Gastroesophageal sphincter (tissue), 4 donors: ENCODE measurements at regions not wholly inside any gene's neighbourhood (a gene's known extent, or its start where the extent isn't known, plus 50 kb on each side); places are given as distances from the start of the nearest gene placed in this dataset.

ENCODE experiments used
- ATAC-seq: fragments of 150-250 bp; one replicate; pipeline ENCODE4 v1.9.1; 2016; ENCODE audit warnings: mild to moderate bottlenecking, moderate library complexity
- H3K27ac ChIP-seq, 4 donors: fragments of 200-600 bp; sonication (generic) in 3 of 4; 1 replicate in 3 of 4; 2 replicates in 1 of 4; pipeline ENCODE4 v1.5.1; 2016 to 2019
- H3K27me3 ChIP-seq: fragments of 200-600 bp; sonication (generic); one replicate; pipeline ENCODE4 v1.5.1; 2019
- H3K36me3 ChIP-seq, 2 donors: fragments of 200-600 bp; sonication (generic); one replicate each; pipeline ENCODE4 v1.5.1; 2019; ENCODE audit warnings: control low read depth in 1 of 2
- H3K4me1 ChIP-seq, 3 donors: fragments of 200-600 bp; sonication (generic); 1 replicate in 2 of 3; 2 replicates in 1 of 3; pipeline ENCODE4 v1.5.1; 2016 to 2019; ENCODE audit warnings: control low read depth in 2 of 3
- H3K4me3 ChIP-seq, 2 donors: fragments of 200-600 bp; sonication (generic); one replicate each; pipeline ENCODE4 v1.5.1; 2019; ENCODE audit warnings: mild to moderate bottlenecking in 1 of 2, moderate library complexity in 1 of 2
- H3K9me3 ChIP-seq, 3 donors: fragments of 200-600 bp; sonication (generic); one replicate each; pipeline ENCODE4 v1.5.1; 2017 to 2019; ENCODE audit warnings: control low read depth in 2 of 3
- CTCF ChIP-seq, 4 experiments: fragments of 200-600 bp in 2 of 4; fragments of 450-650 bp in 2 of 4; sonication (generic) in 1 of 4; IDR thresholded peaks; one replicate each; pipeline ENCODE4 v1.5.1; 2017 to 2019; ENCODE audit warnings: antibody characterized with exemption in 4 of 4, mild to moderate bottlenecking in 2 of 4, moderate library complexity in 2 of 4
- EP300 ChIP-seq: sonication (generic); formaldehyde crosslinking; IDR thresholded peaks from one replicate; pipeline ENCODE4 v1.6.1; 2017; ENCODE audit warnings: antibody characterized with exemption, mild to moderate bottlenecking
- POLR2A ChIP-seq, 2 donors: fragments of 450-650 bp; IDR thresholded peaks; one replicate each; pipeline ENCODE4 v1.6.1; 2017; ENCODE audit warnings: antibody characterized with exemption in 2 of 2, mild to moderate bottlenecking in 2 of 2, moderate library complexity in 1 of 2
- POLR2AphosphoS5 ChIP-seq: sonication (generic); formaldehyde crosslinking; IDR thresholded peaks from one replicate; pipeline ENCODE4 v1.6.1; 2017; ENCODE audit warnings: antibody characterized with exemption
- WGBS, 2 donors: methylation state at CpG; one replicate each; pipeline ENCODE4 v1.1.5; 2018; ENCODE audit warnings: low coverage in 1 of 2; 5-methylcytosine and 5-hydroxymethylcytosine counted together

- no peaks in the 10 kb centered on the region for H3K4me1 ChIP-seq
- H3K27me3 ChIP-seq = no peaks in the 10 kb centered on the region
- H3K27ac ChIP-seq = no peak overlapping the region
- 71 to 75% methylated on average over 4 to 7 of the region's 7 CpGs for WGBS, 2 donors
- H3K4me3 ChIP-seq = no peak overlapping the region
- TF ChIP-seq CTCF (IDR thresholded peaks at IDR 0.05) (no peak), POLR2AphosphoS5 (no peak), POLR2A (IDR thresholded peaks at IDR 0.05) (no peak), EP300 (no peak)
- no peak for ATAC-seq
- no peaks in the 10 kb centered on the region for H3K9me3 ChIP-seq
- no peaks in the 10 kb centered on the region for H3K36me3 ChIP-seq
These were observed 168.2 kb downstream of the SAMD5 start for GRCh38 chr6:147676495-147677199.

GRCh38 chr6:147677647-147678046 is 169.2 kb downstream of the SAMD5 start:
- ATAC-seq = no peak
- Histone ChIP-seq H3K27ac (no peak overlapping the region), H3K36me3 (no peaks in the 10 kb centered on the region), H3K27me3 (no peaks in the 10 kb centered on the region), H3K9me3 (no peaks in the 10 kb centered on the region), H3K4me3 (no peak overlapping the region), H3K4me1 (no peaks in the 10 kb centered on the region)
- 70 to 71% methylated on average over 4 of the region's 4 CpGs for WGBS, 2 donors
- TF ChIP-seq POLR2A (IDR thresholded peaks at IDR 0.05) (no peak), POLR2AphosphoS5 (no peak), CTCF (IDR thresholded peaks at IDR 0.05) (no peak), EP300 (no peak)

GRCh38 chr6:147678253-147678652 is 169.8 kb downstream of the SAMD5 start:
- Histone ChIP-seq H3K36me3 (no peaks in the 10 kb centered on the region), H3K9me3 (no peaks in the 10 kb centered on the region), H3K4me1 (no peaks in the 10 kb centered on the region), H3K27me3 (no peaks in the 10 kb centered on the region), H3K4me3 (no peak overlapping the region), H3K27ac (no peak overlapping the region)
- no peak for TF ChIP-seq CTCF (IDR thresholded peaks at IDR 0.05)
- TF ChIP-seq EP300 = no peak
- TF ChIP-seq POLR2AphosphoS5 = no peak
- TF ChIP-seq POLR2A (IDR thresholded peaks at IDR 0.05) = no peak
- no peak for ATAC-seq
- 50 to 100% methylated on average over 1 of the region's 1 CpG for WGBS, 2 donors

GRCh38 chr6:147684906-147685305 is 176.4 kb downstream of the SAMD5 start:
- no peaks in the 10 kb centered on the region for H3K4me1 ChIP-seq
- no peaks in the 10 kb centered on the region for H3K27me3 ChIP-seq
- no peak overlapping the region for H3K27ac ChIP-seq
- H3K9me3 ChIP-seq = no peaks in the 10 kb centered on the region
- TF ChIP-seq POLR2AphosphoS5 (no peak), CTCF (IDR thresholded peaks at IDR 0.05) (no peak), EP300 (no peak), POLR2A (IDR thresholded peaks at IDR 0.05) (no peak)
- H3K36me3 ChIP-seq = no peaks in the 10 kb centered on the region
- 100% methylated on average over 1 to 4 of the region's 4 CpGs for WGBS, 2 donors
- H3K4me3 ChIP-seq = no peak overlapping the region
- no peak for ATAC-seq

GRCh38 chr6:147689398-147689797 is 180.9 kb downstream of the SAMD5 start:
- TF ChIP-seq EP300 (no peak), CTCF (IDR thresholded peaks at IDR 0.05) (no peak), POLR2A (IDR thresholded peaks at IDR 0.05) (no peak)
- H3K4me1 ChIP-seq = no peaks in the 10 kb centered on the region
- no peak for ATAC-seq
- H3K27ac ChIP-seq = no peak overlapping the region
- no peaks in the 10 kb centered on the region for H3K36me3 ChIP-seq
- no peaks in the 10 kb centered on the region for H3K9me3 ChIP-seq
- no peaks in the 10 kb centered on the region for H3K27me3 ChIP-seq
- no peak overlapping the region for H3K4me3 ChIP-seq
